ENCODE measurements at regions not wholly inside any gene's neighbourhood (a gene's known extent, or its start where the extent isn't known, plus 50 kb on each side); places are given as distances from the start of the nearest gene placed in this dataset.

DNA sequence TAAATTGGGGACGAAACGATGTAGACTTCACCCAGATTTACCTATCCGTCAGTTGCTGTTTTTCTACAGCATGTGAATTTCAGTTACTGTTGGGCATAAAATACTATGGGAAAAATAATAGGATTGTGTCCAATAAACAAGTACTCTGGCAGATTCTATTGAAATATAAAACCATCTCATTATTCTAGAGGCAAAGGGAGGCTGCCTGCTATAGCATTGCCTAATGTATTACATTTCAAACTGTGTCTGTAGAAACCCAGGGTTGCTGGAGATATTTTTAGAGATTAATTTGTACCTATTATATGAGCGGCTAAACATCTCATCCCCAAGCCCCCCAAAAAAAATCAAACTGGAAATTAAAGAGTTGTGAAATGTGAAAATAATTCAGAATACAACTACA is 159.6 kb upstream of the IL12A start:
- Mint-ChIP-seq H3K36me3 (ENCODE audit: low read depth) (no peaks in the 10 kb centered on the region), H3K4me1 (ENCODE audit: low read depth) (no peaks in the 10 kb centered on the region), H3K9me3 (no peaks in the 10 kb centered on the region), H3K27me3 (peaks cover 3% of the 10 kb centered on the region), H3K4me3 (no peak overlapping the region), H3K27ac (no peak overlapping the region)
- POLR2A ChIA-PET, result no interaction called here
- TF ChIP-seq CTCF (IDR thresholded peaks at IDR 0.05), result no peak
- intact Hi-C loops (cut with micrococcal nuclease), result no loop called here
- CTCF ChIA-PET, result interaction anchor here (0.8 to 2.0 kb wide), 11 partner anchors 10 to 587 kb away, joined by 3 to 7 read pairs (median 5); partner anchors contain the start of gene SCHIP1
- DNase-seq, result no peak
- no peak for ATAC-seq

DNA sequence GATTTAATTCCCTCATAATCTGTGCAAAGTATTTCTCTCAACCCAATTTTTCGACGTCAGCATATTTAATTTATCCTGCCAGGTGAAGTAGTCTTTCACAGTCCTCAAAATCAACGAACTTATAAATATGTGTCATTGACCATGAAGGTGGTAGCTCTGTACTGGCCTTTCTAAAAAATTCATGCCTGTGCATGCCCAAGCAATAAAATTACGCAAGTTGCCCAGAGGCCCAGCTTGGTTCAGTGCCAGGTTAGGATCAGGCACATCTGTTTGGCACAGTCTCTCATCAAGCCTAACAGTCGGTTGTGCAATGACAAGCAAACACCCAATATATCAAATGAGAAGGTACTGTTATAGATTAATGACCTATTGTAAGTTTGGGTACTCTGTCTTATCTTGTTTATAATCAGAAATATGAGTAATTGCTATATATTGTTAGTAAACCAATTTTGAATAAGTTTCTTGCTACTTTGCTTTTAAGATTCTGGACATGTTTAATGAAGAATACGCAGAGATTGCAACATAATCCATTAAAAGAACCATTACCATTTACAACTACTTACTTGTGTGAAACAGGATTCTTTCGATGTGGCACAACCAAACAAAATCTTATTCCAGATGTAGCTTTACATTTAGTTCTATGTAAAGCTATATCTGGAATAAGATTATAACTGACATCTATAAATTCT is 159.0 kb upstream of the IL12A start:
- no peaks in the 10 kb centered on the region for H3K36me3 Mint-ChIP-seq (ENCODE audit: low read depth)
- H3K4me1 Mint-ChIP-seq (ENCODE audit: low read depth), result no peaks in the 10 kb centered on the region
- no peaks in the 10 kb centered on the region for H3K9me3 Mint-ChIP-seq
- H3K4me3 Mint-ChIP-seq, result no peak overlapping the region
- intact Hi-C loops (cut with micrococcal nuclease), result no loop called here
- H3K27me3 Mint-ChIP-seq, result peaks cover 3% of the 10 kb centered on the region
- TF ChIP-seq CTCF (IDR thresholded peaks at IDR 0.05), result no peak
- POLR2A ChIA-PET, result no interaction called here
- no peak overlapping the region for H3K27ac Mint-ChIP-seq
- ATAC-seq, result no peak
- CTCF ChIA-PET, result interaction anchor here (1.0 to 2.0 kb wide), 5 partner anchors 12 to 586 kb away, joined by 3 to 6 read pairs (median 3); no protein-coding TSS in a partner anchor
- DNase-seq, result no peak

DNA sequence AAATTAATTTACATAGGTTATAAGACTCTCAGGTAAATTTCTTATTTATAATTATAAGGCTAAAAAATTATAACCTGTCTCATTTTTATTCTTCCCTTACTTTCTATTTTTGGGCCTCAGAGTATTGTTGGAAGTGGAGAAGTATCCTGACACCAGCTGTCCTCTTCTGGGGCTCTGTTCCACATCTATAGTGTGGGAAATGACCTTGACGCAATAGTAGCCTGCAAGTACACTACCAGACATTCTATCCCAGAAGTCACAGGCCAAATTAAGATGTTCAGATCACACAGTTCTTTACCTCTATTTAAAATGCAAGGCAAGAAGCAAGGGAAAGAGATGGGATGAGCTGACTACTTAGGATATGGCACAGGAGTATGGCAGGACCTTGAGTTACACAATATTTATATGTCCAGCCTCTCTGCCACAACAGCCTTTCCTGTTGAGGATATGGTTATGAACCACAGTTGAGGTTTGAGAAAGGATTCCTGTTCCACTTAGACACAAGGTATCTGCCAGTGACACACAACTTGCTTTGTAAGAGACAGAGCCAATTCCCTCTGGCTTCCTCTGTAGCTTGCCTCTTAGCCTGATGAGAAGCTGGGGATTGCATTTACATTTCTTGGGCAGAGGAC is 158.0 kb upstream of the IL12A start:
- POLR2A ChIA-PET, result no interaction called here
- no peaks in the 10 kb centered on the region for H3K9me3 Mint-ChIP-seq
- CTCF ChIA-PET, result interaction anchor here (1.2 to 2.0 kb wide), 2 partner anchors 14 to 23 kb away, joined by 3 to 5 read pairs; no protein-coding TSS in a partner anchor

DNA sequence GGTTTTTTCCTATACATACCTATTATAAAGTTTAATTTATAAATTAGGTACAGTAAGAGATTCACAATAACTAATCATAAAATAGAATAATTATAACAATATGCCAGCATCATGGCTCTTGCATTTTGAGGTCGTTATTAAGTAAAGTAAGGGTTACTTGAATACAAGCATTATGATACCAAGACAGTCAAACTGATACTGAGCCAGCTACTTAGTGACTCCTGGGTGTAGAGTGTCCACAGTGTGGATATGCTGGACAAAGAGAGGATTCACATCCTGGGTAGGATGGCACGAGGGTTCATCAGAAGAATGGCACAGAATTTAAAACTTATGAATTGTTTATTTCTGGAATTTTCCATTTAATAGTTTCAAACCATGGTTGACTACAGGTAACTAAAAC is 157.2 kb upstream of the IL12A start:
- no peak for TF ChIP-seq CTCF (IDR thresholded peaks at IDR 0.05)
- ATAC-seq (no peak), DNase-seq (no peak)
- no peaks in the 10 kb centered on the region for H3K4me1 Mint-ChIP-seq (ENCODE audit: low read depth)
- intact Hi-C loops (cut with micrococcal nuclease), result no loop called here
- no peak overlapping the region for H3K27ac Mint-ChIP-seq
- H3K36me3 Mint-ChIP-seq (ENCODE audit: low read depth), result no peaks in the 10 kb centered on the region
- H3K9me3 Mint-ChIP-seq, result no peaks in the 10 kb centered on the region
- CTCF ChIA-PET, result no interaction called here
- H3K27me3 Mint-ChIP-seq, result peaks cover 6% of the 10 kb centered on the region
- POLR2A ChIA-PET, result no interaction called here
- H3K4me3 Mint-ChIP-seq, result no peak overlapping the region

More for the DNA sequence above, 158.0 kb upstream of the IL12A start:
- no peak for DNase-seq
- intact Hi-C loops (cut with micrococcal nuclease), result no loop called here
- no peak overlapping the region for H3K27ac Mint-ChIP-seq
- H3K4me1 Mint-ChIP-seq (ENCODE audit: low read depth), result no peaks in the 10 kb centered on the region
- H3K27me3 Mint-ChIP-seq, result peaks cover 6% of the 10 kb centered on the region
- H3K4me3 Mint-ChIP-seq, result no peak overlapping the region
- ATAC-seq, result no peak
- H3K36me3 Mint-ChIP-seq (ENCODE audit: low read depth), result no peaks in the 10 kb centered on the region
- no peak for TF ChIP-seq CTCF (IDR thresholded peaks at IDR 0.05)

GRCh38 chr3:159832024-159832423 is 156.6 kb upstream of the IL12A start:
- ATAC-seq, result no peak
- no peaks in the 10 kb centered on the region for H3K4me1 Mint-ChIP-seq (ENCODE audit: low read depth)
- no peaks in the 10 kb centered on the region for H3K9me3 Mint-ChIP-seq
- H3K27ac Mint-ChIP-seq, result no peak overlapping the region
- peaks cover 6% of the 10 kb centered on the region for H3K27me3 Mint-ChIP-seq
- no peaks in the 10 kb centered on the region for H3K36me3 Mint-ChIP-seq (ENCODE audit: low read depth)
- ChIA-PET POLR2A (no interaction called here), CTCF (no interaction called here)
- DNase-seq, result no peak
- H3K4me3 Mint-ChIP-seq, result no peak overlapping the region
- intact Hi-C loops (cut with micrococcal nuclease), result no loop called here
- TF ChIP-seq CTCF (IDR thresholded peaks at IDR 0.05), result no peak
